ENCODE measurements at regions not wholly inside any gene's neighbourhood (a gene's known extent, or its start where the extent isn't known, plus 50 kb on each side); places are given as distances from the start of the nearest gene placed in this dataset.
A peak's percentile ranks its signal among the peaks of the same experiment; 100 is the strongest.

GRCh38 chr2:183459466-183459865 lies 335.2 kb downstream of the NUP35 start:
- peaks cover 3% of the 10 kb centered on the region; the same call in 2 of the 3 replicates for H3K4me1 Mint-ChIP-seq
- no peaks in the 10 kb centered on the region for H3K27me3 Mint-ChIP-seq (ENCODE audit: insufficient read depth, low read depth, poor library complexity)
- Histone ChIP-seq H3K27me3 (ENCODE audit: insufficient read depth) (no peaks in the 10 kb centered on the region), H3K9me2 (ENCODE audit: insufficient read depth) (peaks cover 3% of the 10 kb centered on the region; the same call in 1 of the 2 replicates), H3K27ac (ENCODE audit: low read depth) (no peak overlapping the region), H3K4me1 (ENCODE audit: insufficient read depth) (no peaks in the 10 kb centered on the region), H3F3A (replicated peaks; ENCODE audit: low read depth) (no peaks in the 10 kb centered on the region), H3K79me2 (replicated peaks; ENCODE audit: insufficient read depth) (no peaks in the 10 kb centered on the region), H2AFZ (0 out of 2 replicates have a peak overlapping the region, but pooled peaks have one; percentile 3), H3K4me3 (no peak overlapping the region), H4K20me1 (replicated peaks; ENCODE audit: insufficient read depth) (no peaks in the 10 kb centered on the region), H3K36me3 (ENCODE audit: insufficient read depth) (no peaks in the 10 kb centered on the region), H3K4me2 (no peak overlapping the region)
- H3K4me3 Mint-ChIP-seq: no peak overlapping the region
- H3K27ac Mint-ChIP-seq: no peak overlapping the region
- peaks cover 2% of the 10 kb centered on the region for H3K9me3 Mint-ChIP-seq
- no peak for TF ChIP-seq ZNF114 (CRISPR knock-in tag; IDR thresholded peaks at IDR 0.05)
- no peak for TF ChIP-seq ZNF462 (CRISPR knock-in tag; IDR thresholded peaks at IDR 0.05)
- TF ChIP-seq, protein P1, sequence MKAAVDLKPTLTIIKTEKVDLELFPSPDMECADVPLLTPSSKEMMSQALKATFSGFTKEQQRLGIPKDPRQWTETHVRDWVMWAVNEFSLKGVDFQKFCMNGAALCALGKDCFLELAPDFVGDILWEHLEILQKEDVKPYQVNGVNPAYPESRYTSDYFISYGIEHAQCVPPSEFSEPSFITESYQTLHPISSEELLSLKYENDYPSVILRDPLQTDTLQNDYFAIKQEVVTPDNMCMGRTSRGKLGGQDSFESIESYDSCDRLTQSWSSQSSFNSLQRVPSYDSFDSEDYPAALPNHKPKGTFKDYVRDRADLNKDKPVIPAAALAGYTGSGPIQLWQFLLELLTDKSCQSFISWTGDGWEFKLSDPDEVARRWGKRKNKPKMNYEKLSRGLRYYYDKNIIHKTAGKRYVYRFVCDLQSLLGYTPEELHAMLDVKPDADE (IDR thresholded peaks at IDR 0.05): no peak
- TF ChIP-seq EZH2phosphoT487 (IDR thresholded peaks at IDR 0.05; ENCODE audit: unreplicated experiment): no peak
- TF ChIP-seq POLR2AphosphoS5 (IDR thresholded peaks at IDR 0.05; ENCODE audit: low read depth): no peak
- TF ChIP-seq CREB1 (CRISPR knock-in tag; IDR thresholded peaks at IDR 0.05; ENCODE audit: low read depth): no peak
- no peak for TF ChIP-seq STAT1 (IDR thresholded peaks at IDR 0.05; ENCODE audit: unreplicated experiment)
- TF ChIP-seq ZNF331 (CRISPR knock-in tag; IDR thresholded peaks at IDR 0.05; ENCODE audit: low read depth): no peak
- TF ChIP-seq, protein P2, sequence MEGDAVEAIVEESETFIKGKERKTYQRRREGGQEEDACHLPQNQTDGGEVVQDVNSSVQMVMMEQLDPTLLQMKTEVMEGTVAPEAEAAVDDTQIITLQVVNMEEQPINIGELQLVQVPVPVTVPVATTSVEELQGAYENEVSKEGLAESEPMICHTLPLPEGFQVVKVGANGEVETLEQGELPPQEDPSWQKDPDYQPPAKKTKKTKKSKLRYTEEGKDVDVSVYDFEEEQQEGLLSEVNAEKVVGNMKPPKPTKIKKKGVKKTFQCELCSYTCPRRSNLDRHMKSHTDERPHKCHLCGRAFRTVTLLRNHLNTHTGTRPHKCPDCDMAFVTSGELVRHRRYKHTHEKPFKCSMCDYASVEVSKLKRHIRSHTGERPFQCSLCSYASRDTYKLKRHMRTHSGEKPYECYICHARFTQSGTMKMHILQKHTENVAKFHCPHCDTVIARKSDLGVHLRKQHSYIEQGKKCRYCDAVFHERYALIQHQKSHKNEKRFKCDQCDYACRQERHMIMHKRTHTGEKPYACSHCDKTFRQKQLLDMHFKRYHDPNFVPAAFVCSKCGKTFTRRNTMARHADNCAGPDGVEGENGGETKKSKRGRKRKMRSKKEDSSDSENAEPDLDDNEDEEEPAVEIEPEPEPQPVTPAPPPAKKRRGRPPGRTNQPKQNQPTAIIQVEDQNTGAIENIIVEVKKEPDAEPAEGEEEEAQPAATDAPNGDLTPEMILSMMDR (conservative IDR thresholded peaks at IDR 0.05; ENCODE audit: low read depth in 2 of 2): no peak
- TF ChIP-seq JUNB (IDR thresholded peaks at IDR 0.05; ENCODE audit: unreplicated experiment): no peak
- no peak for TF ChIP-seq EZH2 (IDR thresholded peaks at IDR 0.05; ENCODE audit: low read depth, unreplicated experiment)
- DNase-seq (ENCODE audit: low spot score) (no peak), ATAC-seq (no peak)
- H3K36me3 Mint-ChIP-seq (ENCODE audit: low read depth): peaks cover under 1% of the 10 kb centered on the region; the same call in 2 of the 3 replicates

All from GM23338 (cell line).